PFSK-1 (cell line): ENCODE measurements at regions not wholly inside any gene's neighbourhood (a gene's known extent, or its start where the extent isn't known, plus 50 kb on each side); places are given as distances from the start of the nearest gene placed in this dataset.

ENCODE experiments used
- FOXP2 ChIP-seq: optimal IDR thresholded peaks from 2 replicates; pipeline ENCODE3; 2011; ENCODE audit warnings: borderline replicate concordance, control low read depth, inconsistent platforms; ENCODE audit not compliant: insufficient read depth; ENCODE audit errors: extremely low read length, extremely low read depth
- POLR2AphosphoS5 ChIP-seq: IDR thresholded peaks from 2 replicates; pipeline ENCODE4 v1.6.1; 2012; ENCODE audit warnings: low read depth, mild to moderate bottlenecking, control low read depth, low read length, moderate library complexity
- SIN3A ChIP-seq: IDR thresholded peaks from 2 replicates; pipeline ENCODE4 v1.6.1; 2012; ENCODE audit warnings: mild to moderate bottlenecking, low read length, moderate library complexity, borderline replicate concordance; ENCODE audit not compliant: insufficient read depth
- TAF1 ChIP-seq: IDR thresholded peaks from 2 replicates; pipeline ENCODE4 v1.6.1; 2012; ENCODE audit warnings: low read length, control low read depth, borderline replicate concordance; ENCODE audit not compliant: insufficient read depth
- TF ChIP-seq, protein P1 (sequence below), 2 experiments: IDR thresholded peaks; 2 replicates each; pipeline versions ENCODE4 v1.6.1 to v1.8.0; 2011 to 2012; ENCODE audit warnings: low read depth in 2 of 2, low read length in 2 of 2, control low read depth in 1 of 2, inconsistent platforms in 1 of 2, mild to moderate bottlenecking in 1 of 2, moderate library complexity in 1 of 2; ENCODE audit not compliant: insufficient read depth in 1 of 2

DNA sequence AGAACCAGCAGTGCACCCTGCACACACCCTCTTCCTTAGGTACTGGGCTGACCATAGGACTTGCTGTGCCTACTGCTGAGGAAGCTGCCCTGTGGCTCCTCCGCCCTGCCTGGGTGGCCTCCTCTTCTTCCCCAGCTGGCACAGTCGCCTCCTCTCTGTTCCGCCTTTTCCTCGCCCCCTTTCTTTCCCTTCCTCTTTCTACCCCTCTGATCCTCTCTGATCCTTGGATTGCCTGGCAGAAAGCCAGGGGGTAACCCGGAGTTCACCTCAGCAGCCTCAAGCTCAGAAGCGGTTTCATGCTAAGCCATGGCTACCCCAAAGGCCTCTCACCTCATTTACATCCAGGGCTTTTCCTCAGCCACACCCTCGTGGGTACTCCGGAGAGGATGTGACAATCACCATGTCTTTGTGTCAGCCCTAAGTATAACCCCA lies 136.2 kb downstream of the SMIM20 start:
- TF ChIP-seq TAF1 (no peak), FOXP2 (no peak)

DNA sequence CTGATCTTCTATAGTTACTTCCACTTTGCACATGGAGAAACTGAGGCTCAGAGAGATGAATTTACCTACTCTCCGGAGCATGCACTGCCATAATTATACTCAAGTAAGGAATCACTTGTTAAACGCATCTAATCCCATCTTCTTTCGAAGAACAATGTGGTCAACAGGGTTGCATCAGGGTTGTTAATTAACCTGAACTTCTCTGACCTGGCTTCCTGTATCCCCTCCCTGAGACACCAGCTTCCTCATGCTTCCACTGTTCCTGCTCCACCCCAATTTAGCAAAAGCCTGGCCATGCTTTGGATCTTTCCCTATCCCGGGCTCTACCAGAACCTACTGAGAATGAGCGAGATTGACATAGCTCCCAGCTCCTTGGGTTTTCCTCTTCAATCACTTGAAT lies 136.7 kb downstream of the SMIM20 start:
- TF ChIP-seq TAF1 (no peak), SIN3A (no peak), FOXP2 (no peak)

DNA sequence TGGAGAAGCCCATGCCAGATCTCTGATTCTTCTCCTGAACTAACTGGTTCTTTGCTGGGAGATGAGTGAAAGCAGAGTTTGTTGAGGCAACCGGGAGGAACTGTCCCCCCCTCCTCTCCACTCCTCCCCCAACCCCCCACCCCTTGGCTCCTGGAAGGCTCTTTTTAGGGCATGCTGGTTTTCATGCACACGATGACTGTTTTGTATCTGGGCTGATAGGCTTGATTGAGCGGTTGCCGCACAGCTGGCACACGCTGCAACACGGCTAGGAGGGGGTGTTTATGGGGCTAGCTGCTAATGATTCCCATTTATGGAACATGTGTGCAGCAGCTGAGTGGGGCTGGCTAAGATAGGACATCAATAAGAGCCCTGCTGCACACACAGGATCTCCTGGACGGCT lies 137.2 kb downstream of the SMIM20 start:
- no peak for TF ChIP-seq TAF1
- TF ChIP-seq, protein P1, sequence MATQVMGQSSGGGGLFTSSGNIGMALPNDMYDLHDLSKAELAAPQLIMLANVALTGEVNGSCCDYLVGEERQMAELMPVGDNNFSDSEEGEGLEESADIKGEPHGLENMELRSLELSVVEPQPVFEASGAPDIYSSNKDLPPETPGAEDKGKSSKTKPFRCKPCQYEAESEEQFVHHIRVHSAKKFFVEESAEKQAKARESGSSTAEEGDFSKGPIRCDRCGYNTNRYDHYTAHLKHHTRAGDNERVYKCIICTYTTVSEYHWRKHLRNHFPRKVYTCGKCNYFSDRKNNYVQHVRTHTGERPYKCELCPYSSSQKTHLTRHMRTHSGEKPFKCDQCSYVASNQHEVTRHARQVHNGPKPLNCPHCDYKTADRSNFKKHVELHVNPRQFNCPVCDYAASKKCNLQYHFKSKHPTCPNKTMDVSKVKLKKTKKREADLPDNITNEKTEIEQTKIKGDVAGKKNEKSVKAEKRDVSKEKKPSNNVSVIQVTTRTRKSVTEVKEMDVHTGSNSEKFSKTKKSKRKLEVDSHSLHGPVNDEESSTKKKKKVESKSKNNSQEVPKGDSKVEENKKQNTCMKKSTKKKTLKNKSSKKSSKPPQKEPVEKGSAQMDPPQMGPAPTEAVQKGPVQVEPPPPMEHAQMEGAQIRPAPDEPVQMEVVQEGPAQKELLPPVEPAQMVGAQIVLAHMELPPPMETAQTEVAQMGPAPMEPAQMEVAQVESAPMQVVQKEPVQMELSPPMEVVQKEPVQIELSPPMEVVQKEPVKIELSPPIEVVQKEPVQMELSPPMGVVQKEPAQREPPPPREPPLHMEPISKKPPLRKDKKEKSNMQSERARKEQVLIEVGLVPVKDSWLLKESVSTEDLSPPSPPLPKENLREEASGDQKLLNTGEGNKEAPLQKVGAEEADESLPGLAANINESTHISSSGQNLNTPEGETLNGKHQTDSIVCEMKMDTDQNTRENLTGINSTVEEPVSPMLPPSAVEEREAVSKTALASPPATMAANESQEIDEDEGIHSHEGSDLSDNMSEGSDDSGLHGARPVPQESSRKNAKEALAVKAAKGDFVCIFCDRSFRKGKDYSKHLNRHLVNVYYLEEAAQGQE (IDR thresholded peaks at IDR 0.05; ENCODE audit: insufficient read depth in 1 of 2, low read depth in 2 of 2, low read length in 2 of 2) = no peak
- no peak for TF ChIP-seq POLR2AphosphoS5
- no peak for TF ChIP-seq FOXP2
- no peak for TF ChIP-seq SIN3A

DNA sequence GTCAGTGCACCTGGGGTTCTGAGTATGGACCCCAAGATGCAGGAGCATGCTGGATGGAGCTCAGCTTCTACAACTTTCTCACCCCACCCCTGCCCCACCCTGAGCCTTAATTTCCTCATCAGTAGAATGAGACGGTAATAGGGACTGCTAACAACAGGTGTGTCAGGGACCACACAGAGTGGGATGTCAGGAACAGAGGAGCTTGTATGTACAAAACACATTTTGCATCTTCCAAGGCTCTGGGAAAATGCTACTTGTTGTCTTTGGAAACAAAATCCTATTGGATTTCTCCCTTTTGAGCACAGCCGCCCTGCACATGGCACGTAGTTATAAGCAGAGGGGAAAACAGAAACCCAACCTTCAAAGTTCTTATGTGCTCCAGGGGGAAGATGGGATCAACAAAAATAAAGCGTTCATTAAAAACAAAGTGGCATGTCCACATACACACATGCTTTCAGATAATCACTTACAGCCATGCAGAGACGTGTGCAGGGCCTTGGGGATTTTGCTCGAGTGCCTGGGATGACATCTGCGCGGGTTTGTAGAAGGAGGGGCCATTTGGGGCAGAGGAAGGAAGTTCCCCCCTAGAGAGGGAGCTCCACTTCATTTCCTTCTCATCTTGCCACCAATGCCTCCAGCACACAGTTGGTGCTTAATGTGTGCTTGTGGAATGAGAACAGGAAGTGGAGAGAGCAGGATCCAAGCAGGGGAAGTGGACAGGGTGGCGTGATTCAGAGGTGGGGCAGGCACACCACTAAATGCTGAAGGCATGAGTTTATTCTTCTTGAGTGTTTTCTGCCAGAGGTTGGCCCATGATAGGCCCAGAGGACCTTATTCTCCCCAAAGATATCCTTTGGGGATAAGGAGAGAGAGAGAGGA lies 138.9 kb downstream of the SMIM20 start:
- no peak for TF ChIP-seq POLR2AphosphoS5
- no peak for TF ChIP-seq TAF1
- no peak for TF ChIP-seq SIN3A
- TF ChIP-seq FOXP2 = no peak
- TF ChIP-seq, protein P1 (IDR thresholded peaks at IDR 0.05; ENCODE audit: insufficient read depth in 1 of 2, low read depth in 2 of 2, low read length in 2 of 2) = no peak

DNA sequence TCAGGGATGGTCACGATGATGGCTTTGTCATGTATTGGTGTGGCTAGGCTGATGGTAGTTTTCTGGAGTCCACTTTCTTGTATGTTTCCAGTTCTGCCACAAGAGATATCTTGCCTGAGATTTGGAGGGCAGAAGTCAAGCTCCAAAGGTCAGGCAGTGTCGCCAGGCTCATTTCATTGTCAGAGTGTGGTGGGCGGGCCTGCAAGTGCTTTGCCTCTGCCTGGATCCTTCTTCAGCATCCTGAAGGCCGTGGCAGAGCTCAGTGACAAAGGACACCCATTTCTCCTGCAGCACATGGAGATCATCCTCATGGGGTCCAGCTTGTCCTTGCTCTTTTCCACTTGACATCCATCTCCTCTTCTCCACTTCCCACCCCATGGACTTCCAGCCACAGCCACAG lies 139.7 kb downstream of the SMIM20 start:
- TF ChIP-seq TAF1 (no peak), POLR2AphosphoS5 (no peak), FOXP2 (no peak), SIN3A (no peak)
- TF ChIP-seq, protein P1 (IDR thresholded peaks at IDR 0.05; ENCODE audit: insufficient read depth in 1 of 2, low read depth in 2 of 2, low read length in 2 of 2) = no peak

DNA sequence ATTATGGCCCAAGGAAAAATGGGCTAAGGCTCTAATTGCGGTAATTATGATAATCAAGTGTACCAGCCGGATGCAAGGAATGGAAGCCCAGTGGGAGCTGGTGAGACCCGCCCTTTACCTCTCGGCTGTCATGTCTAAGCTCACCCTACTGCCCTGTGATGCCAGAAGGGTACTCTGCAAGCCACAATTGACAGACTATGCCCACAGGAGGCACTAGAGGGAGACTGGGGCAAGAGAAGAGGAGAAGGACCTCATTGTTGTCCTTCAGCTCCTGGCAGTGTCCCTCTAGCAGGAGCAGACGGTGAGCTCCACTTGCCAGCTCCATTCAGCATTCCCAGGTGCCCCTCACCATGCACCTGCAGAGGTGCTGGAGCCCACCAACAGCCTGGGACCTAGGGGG lies 141.8 kb downstream of the SMIM20 start:
- TF ChIP-seq, protein P1 (IDR thresholded peaks at IDR 0.05; ENCODE audit: insufficient read depth in 1 of 2, low read depth in 2 of 2, low read length in 2 of 2) = no peak
- TF ChIP-seq POLR2AphosphoS5 = no peak
- TF ChIP-seq TAF1 = no peak
- TF ChIP-seq FOXP2 = no peak
- no peak for TF ChIP-seq SIN3A
